ENCODE measurements at regions not wholly inside any gene's neighbourhood (a gene's known extent, or its start where the extent isn't known, plus 50 kb on each side); places are given as distances from the start of the nearest gene placed in this dataset.

DNA sequence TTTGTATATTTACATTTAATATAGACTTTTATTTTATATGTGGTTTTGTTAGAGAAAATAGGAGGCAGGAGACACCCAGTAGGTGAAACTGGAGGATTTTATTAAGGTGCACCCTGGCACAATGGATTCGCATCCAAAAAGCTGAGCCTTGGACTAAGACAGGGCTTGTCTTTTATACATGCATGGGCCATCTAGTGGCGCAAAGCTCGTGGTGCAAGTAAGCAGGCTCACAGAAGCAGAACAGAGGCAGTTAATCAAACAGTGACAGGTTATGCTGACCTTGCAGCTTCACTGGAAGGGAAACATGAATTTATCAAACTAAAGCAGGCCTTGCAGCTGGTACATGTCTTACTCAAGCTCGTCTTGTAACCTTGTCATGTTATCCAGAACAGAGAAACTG is 58.8 kb upstream of the ZNF681 start (continued):
- no peak for TF ChIP-seq ZFP30 (CRISPR knock-in tag; IDR thresholded peaks at IDR 0.05)
- TF ChIP-seq, protein P1, sequence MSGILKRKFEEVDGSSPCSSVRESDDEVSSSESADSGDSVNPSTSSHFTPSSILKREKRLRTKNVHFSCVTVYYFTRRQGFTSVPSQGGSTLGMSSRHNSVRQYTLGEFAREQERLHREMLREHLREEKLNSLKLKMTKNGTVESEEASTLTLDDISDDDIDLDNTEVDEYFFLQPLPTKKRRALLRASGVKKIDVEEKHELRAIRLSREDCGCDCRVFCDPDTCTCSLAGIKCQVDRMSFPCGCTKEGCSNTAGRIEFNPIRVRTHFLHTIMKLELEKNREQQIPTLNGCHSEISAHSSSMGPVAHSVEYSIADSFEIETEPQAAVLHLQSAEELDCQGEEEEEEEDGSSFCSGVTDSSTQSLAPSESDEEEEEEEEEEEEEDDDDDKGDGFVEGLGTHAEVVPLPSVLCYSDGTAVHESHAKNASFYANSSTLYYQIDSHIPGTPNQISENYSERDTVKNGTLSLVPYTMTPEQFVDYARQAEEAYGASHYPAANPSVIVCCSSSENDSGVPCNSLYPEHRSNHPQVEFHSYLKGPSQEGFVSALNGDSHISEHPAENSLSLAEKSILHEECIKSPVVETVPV (CRISPR knock-in tag; IDR thresholded peaks at IDR 0.05) = no peak

DNA sequence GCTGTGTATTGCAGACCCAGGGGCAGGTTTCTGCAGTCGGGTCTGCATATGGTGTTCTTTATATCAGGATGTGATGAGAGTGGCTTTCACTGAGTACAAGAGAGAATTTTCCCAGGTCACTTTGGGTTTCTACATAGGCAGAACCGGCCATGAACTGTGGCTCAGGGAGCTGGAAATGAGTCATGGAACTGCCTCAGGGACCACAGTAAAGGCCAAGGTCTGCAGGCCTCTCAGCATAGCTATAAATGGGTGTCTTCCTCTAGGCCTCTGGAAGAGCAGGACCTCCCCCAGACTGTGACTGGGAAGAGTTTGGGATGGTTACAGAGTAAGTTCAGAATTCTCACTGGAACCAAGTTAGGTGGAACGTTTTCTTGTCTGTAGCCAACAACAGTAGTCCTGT is 51.8 kb upstream of the ZNF681 start:
- TF ChIP-seq GLIS3 (CRISPR knock-in tag; IDR thresholded peaks at IDR 0.05) = no peak
- TF ChIP-seq ZNF70 (CRISPR knock-in tag; IDR thresholded peaks at IDR 0.05) = no peak
- TF ChIP-seq ZFP3 (CRISPR knock-in tag; IDR thresholded peaks at IDR 0.05) = no peak
- TF ChIP-seq, protein P2, sequence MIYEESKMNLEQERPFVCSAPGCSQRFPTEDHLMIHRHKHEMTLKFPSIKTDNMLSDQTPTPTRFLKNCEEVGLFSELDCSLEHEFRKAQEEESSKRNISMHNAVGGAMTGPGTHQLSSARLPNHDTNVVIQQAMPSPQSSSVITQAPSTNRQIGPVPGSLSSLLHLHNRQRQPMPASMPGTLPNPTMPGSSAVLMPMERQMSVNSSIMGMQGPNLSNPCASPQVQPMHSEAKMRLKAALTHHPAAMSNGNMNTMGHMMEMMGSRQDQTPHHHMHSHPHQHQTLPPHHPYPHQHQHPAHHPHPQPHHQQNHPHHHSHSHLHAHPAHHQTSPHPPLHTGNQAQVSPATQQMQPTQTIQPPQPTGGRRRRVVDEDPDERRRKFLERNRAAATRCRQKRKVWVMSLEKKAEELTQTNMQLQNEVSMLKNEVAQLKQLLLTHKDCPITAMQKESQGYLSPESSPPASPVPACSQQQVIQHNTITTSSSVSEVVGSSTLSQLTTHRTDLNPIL (CRISPR knock-in tag; IDR thresholded peaks at IDR 0.05; ENCODE audit: low read depth) = no peak
- TF ChIP-seq TCF4 (CRISPR knock-in tag; IDR thresholded peaks at IDR 0.05; ENCODE audit: borderline replicate concordance) = no peak
- TF ChIP-seq ISL1 (CRISPR knock-in tag; IDR thresholded peaks at IDR 0.05) = no peak
- no peak for TF ChIP-seq ZNF8 (CRISPR knock-in tag; IDR thresholded peaks at IDR 0.05)
- no peak for ATAC-seq

Data from SK-N-SH treated with all-trans-retinoic acid at 6 μM for 48 hours (cell line).